ENCODE measurements at regions not wholly inside any gene's neighbourhood (a gene's known extent, or its start where the extent isn't known, plus 50 kb on each side); places are given as distances from the start of the nearest gene placed in this dataset.

GRCh38 chr1:77620273-77620672 lies 62.2 kb downstream of the ZZZ3 start:
- TF ChIP-seq, protein P1, sequence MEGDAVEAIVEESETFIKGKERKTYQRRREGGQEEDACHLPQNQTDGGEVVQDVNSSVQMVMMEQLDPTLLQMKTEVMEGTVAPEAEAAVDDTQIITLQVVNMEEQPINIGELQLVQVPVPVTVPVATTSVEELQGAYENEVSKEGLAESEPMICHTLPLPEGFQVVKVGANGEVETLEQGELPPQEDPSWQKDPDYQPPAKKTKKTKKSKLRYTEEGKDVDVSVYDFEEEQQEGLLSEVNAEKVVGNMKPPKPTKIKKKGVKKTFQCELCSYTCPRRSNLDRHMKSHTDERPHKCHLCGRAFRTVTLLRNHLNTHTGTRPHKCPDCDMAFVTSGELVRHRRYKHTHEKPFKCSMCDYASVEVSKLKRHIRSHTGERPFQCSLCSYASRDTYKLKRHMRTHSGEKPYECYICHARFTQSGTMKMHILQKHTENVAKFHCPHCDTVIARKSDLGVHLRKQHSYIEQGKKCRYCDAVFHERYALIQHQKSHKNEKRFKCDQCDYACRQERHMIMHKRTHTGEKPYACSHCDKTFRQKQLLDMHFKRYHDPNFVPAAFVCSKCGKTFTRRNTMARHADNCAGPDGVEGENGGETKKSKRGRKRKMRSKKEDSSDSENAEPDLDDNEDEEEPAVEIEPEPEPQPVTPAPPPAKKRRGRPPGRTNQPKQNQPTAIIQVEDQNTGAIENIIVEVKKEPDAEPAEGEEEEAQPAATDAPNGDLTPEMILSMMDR (conservative IDR thresholded peaks at IDR 0.05): no peak
- H3K27ac ChIP-seq: peak overlapping the region; percentile 15; the same call in 1 of the 2 replicates

GRCh38 chr1:77614037-77614436 lies 68.4 kb downstream of the ZZZ3 start:
- TF ChIP-seq, protein P1 (conservative IDR thresholded peaks at IDR 0.05): no peak
- H3K27ac ChIP-seq: no peak overlapping the region
